Hepatic stellate cell (primary cell): ENCODE measurements at regions not wholly inside any gene's neighbourhood (a gene's known extent, or its start where the extent isn't known, plus 50 kb on each side); places are given as distances from the start of the nearest gene placed in this dataset.
"Not testable (repeated sequence)": the region's sequence is repeated elsewhere in the genome, so short reads cannot be mapped to it uniquely, and the experiment has no call there.

Source experiments
- DNase-seq: peaks from one replicate; pipeline ENCODE4 v3.0.0; 2011; ENCODE audit warnings: low spot score

GRCh38 chr9:85487872-85488271 is 253.9 kb downstream of the AGTPBP1 start:
- DNase-seq = no peak

GRCh38 chr9:85484235-85484634 is 257.5 kb downstream of the AGTPBP1 start:
- no peak for DNase-seq

- no peak for DNase-seq
These were observed 258.5 kb downstream of the AGTPBP1 start for GRCh38 chr9:85483208-85483607.

GRCh38 chr9:85479305-85479704 is 262.4 kb downstream of the AGTPBP1 start:
- DNase-seq = no peak

GRCh38 chr9:85478847-85479246 is 262.9 kb downstream of the AGTPBP1 start:
- no peak for DNase-seq

GRCh38 chr9:85474896-85475295 is 266.9 kb downstream of the AGTPBP1 start:
- DNase-seq = not testable (repeated sequence)

- no peak for DNase-seq
These were observed 270.0 kb downstream of the AGTPBP1 start for GRCh38 chr9:85471791-85472190.

- DNase-seq = no peak
These were observed 272.7 kb downstream of the AGTPBP1 start for GRCh38 chr9:85469041-85469440.

- no peak for DNase-seq
These were observed 274.9 kb downstream of the AGTPBP1 start for GRCh38 chr9:85466834-85467233.

- DNase-seq = not testable (repeated sequence)
These were observed 283.5 kb downstream of the AGTPBP1 start for GRCh38 chr9:85458114-85458864.

GRCh38 chr9:85453850-85454249 is 287.9 kb downstream of the AGTPBP1 start:
- DNase-seq = no peak

GRCh38 chr9:85452841-85453240 is 288.9 kb downstream of the AGTPBP1 start:
- DNase-seq = no peak

- DNase-seq = no peak
These were observed 290.1 kb downstream of the AGTPBP1 start for GRCh38 chr9:85451680-85452079.

GRCh38 chr9:85445887-85446286 is 295.9 kb downstream of the AGTPBP1 start:
- no peak for DNase-seq

- DNase-seq = no peak
These were observed 297.5 kb downstream of the AGTPBP1 start for GRCh38 chr9:85444243-85444642.

- no peak for DNase-seq
These were observed 298.6 kb downstream of the AGTPBP1 start for GRCh38 chr9:85443190-85443598.

- no peak for DNase-seq
These were observed 302.0 kb downstream of the AGTPBP1 start for GRCh38 chr9:85439791-85440190.

- DNase-seq = not testable (repeated sequence)
These were observed 307.8 kb downstream of the AGTPBP1 start for GRCh38 chr9:85433956-85434355.

- DNase-seq = not testable (repeated sequence)
These were observed 308.2 kb downstream of the AGTPBP1 start for GRCh38 chr9:85433551-85433950.

- no peak for DNase-seq
These were observed 308.7 kb downstream of the AGTPBP1 start for GRCh38 chr9:85433046-85433445.

GRCh38 chr9:85432599-85432998 is 309.2 kb downstream of the AGTPBP1 start:
- no peak for DNase-seq

- DNase-seq = no peak
These were observed 310.2 kb downstream of the AGTPBP1 start for GRCh38 chr9:85431339-85432102.

- no peak for DNase-seq
These were observed 311.0 kb downstream of the AGTPBP1 start for GRCh38 chr9:85430659-85431338.
